AG09309 (cell line): ENCODE measurements at regions not wholly inside any gene's neighbourhood (a gene's known extent, or its start where the extent isn't known, plus 50 kb on each side); places are given as distances from the start of the nearest gene placed in this dataset.

Experiments
- DNase-seq: peaks from one replicate; pipeline ENCODE4 v3.0.0-alpha.2; 2010; ENCODE audit warnings: low read depth
- H3K4me3 ChIP-seq: 2 replicates; pipeline ENCODE4 v1.5.1; 2011; ENCODE audit warnings: mild to moderate bottlenecking, low read depth, low read length, moderate library complexity; ENCODE audit not compliant: control insufficient read depth
- CTCF ChIP-seq: IDR thresholded peaks from 2 replicates; pipeline ENCODE4 v1.5.1; 2011; ENCODE audit warnings: mild to moderate bottlenecking, low read depth, low read length, inconsistent platforms; ENCODE audit not compliant: insufficient read depth, control insufficient read depth; ENCODE audit errors: missing control alignments

- no peak for TF ChIP-seq CTCF
- no peak for DNase-seq
- no peak overlapping the region for H3K4me3 ChIP-seq
These were observed 98.1 kb upstream of the CXADR start for GRCh38 chr21:17414766-17415165.

GRCh38 chr21:17416139-17416538, 96.7 kb upstream of the CXADR start:
- TF ChIP-seq CTCF: no peak
- H3K4me3 ChIP-seq: no peak overlapping the region
- DNase-seq: no peak

GRCh38 chr21:17422931-17423330, 89.9 kb upstream of the CXADR start:
- TF ChIP-seq CTCF: no peak
- no peak overlapping the region for H3K4me3 ChIP-seq
- DNase-seq: no peak

- no peak overlapping the region for H3K4me3 ChIP-seq
- no peak for DNase-seq
- no peak for TF ChIP-seq CTCF
These were observed 85.7 kb upstream of the CXADR start for GRCh38 chr21:17427157-17427556.

GRCh38 chr21:17427831-17428483, 84.9 kb upstream of the CXADR start:
- H3K4me3 ChIP-seq: no peak overlapping the region
- no peak for TF ChIP-seq CTCF
- no peak for DNase-seq

- DNase-seq: no peak
- H3K4me3 ChIP-seq: no peak overlapping the region
- TF ChIP-seq CTCF: no peak
These were observed 84.4 kb upstream of the CXADR start for GRCh38 chr21:17428484-17428869.

- DNase-seq: no peak
- no peak overlapping the region for H3K4me3 ChIP-seq
- no peak for TF ChIP-seq CTCF
These were observed 83.9 kb upstream of the CXADR start for GRCh38 chr21:17428980-17429379.
